HG03575 (cell line): ENCODE measurements at regions not wholly inside any gene's neighbourhood (a gene's known extent, or its start where the extent isn't known, plus 50 kb on each side); places are given as distances from the start of the nearest gene placed in this dataset.
"Not testable (repeated sequence)": the region's sequence is repeated elsewhere in the genome, so short reads cannot be mapped to it uniquely, and the experiment has no call there.

ENCODE experiments used
- ATAC-seq: cut with Tn5 transposase; IDR thresholded peaks from one replicate; pipeline ENCODE4 v1.9.1; 2021; ENCODE audit not compliant: unreplicated experiment, insufficient number of reproducible peaks, low FRiP score; ENCODE audit errors: extremely low read depth

- no peak for ATAC-seq
Observed at GRCh38 chrX:65610481-65610880, 57.0 kb upstream of the MSN start.

- no peak for ATAC-seq
Observed at GRCh38 chrX:65610040-65610439, 57.4 kb upstream of the MSN start.

DNA sequence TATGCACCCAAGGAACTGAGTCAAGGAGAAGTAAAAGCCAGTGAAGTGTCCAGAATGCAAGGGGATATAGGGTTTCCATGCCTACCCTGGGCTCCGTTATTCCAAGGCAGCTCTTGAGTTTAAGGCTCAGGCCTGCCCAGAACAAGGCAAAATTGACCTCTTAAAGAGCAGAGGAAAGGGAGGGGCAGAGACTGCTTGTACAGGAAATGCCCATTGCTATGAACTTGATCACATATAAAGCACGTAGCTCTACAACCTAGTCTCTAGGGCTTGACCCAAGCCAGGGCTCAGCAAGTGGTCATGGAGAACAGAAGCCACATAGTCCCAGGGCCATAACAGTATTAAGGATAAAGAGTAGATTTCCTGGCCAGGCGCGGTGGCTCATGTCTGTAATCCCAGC is 58.2 kb upstream of the MSN start:
- no peak for ATAC-seq

GRCh38 chrX:65608026-65608425 is 59.4 kb upstream of the MSN start:
- ATAC-seq: no peak

GRCh38 chrX:65607070-65607742 is 60.2 kb upstream of the MSN start:
- ATAC-seq: no peak

DNA sequence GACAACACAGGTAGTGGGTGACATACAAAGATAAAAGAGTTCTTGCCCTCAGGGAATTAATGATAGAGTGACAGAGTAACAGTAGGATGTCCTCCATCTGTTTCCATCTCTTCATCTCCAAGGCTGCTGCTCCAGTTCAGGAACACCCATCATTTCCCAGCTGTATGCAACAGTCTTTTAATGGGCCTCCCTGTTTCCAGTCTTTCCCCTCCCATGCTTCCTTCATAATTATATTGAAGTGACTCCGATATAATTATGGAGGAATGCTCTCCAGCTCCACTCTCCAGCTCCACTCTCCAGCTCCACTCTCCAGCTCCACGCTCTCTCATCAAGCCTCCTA is 65.3 kb upstream of the MSN start:
- ATAC-seq: no peak

GRCh38 chrX:65601530-65602220 is 65.8 kb upstream of the MSN start:
- ATAC-seq: no peak

DNA sequence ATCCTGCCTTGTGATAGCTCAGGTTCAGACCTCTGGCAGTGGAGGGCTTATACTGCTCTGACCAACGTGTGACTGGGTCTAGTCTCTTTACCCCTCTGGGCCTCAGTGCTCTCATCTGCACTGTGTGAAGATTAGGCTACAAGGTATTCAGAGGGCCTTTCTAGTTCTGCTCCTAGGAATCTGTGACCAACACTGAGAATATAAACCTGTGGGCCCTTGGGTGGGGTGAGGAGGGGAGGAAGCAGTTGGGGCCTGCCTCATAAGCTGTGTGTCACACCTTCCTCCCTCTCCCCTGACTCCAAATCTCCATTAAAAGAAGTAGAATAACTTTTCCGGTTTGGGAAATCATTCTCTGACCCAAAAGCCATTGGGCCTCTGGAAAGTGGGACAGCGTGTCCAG is 66.3 kb upstream of the MSN start:
- ATAC-seq: no peak

DNA sequence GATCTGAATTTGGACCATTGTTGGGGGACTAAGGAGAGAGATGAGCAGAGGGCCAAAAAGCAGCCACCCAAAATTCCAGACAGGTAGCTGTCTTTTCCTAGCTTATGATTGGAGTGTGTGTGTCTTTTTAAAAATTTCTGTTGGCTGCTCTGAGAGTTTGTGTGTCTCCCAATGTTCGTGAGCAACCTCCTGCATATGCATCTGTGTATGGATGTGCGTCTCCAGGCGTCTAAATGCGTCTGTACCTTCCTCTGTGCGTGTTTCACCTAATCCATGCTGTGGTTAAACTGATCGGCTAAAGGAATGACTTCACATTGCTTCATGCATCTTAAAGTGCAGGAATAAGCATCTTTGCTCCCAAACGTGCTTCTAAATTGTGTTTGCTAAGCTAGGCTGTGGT is 65.5 kb upstream of the LAS1L start:
- ATAC-seq: no peak

DNA sequence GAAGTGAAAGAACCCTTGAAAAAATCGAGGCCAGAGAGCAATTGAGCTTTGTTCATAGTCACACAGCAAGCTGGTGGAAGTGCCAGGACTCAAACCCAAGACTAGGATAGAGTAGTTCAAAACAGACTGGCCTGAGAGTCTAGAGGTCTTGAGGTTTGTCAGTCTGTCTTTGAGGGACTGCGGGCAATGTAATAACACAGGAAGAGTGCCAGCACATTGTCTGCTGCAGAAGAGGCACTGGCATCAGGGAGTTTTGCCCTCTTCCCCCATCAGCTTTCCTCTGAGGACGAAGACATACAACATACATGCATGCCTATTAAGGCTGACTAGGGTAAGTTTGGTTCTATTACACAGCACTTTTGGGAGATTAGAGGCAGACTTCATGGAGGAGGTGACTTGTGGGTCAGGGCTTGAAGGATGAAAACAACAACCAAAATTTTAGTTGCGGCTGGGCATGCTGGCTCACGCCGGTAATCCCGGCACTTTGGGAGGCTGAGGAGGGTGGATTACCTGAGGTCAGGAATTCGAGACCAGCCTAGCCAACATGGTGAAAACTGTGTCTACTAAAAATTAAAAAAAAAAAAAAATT is 64.1 kb upstream of the LAS1L start:
- no peak for ATAC-seq

GRCh38 chrX:65596270-65597034 is 61.9 kb upstream of the LAS1L start:
- no peak for ATAC-seq

GRCh38 chrX:65595460-65595876 is 60.9 kb upstream of the LAS1L start:
- peak; percentile 67 for ATAC-seq

GRCh38 chrX:65591206-65591605 is 56.6 kb upstream of the LAS1L start:
- no peak for ATAC-seq

DNA sequence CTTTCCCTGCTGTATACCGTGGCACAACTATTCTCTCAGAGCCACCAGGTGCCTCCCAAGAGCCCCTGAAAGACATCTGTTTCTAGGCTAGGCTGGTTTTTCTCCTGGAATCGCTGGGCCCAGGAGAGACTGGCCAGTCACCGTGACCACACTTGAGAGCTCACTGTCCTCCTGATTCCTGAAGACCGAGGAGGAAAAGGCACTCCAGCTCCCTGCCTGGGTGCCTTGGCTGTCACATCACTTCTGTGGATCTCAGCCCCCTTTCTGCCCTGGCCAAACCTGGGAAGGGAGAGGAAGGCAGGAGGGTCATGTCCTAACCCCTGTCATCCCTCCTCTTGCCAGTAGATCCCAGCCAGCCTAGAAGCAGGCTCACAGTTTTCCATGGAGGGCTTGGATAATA is 54.7 kb upstream of the LAS1L start:
- no peak for ATAC-seq

GRCh38 chrX:65588795-65589194 is 54.2 kb upstream of the LAS1L start:
- no peak for ATAC-seq

DNA sequence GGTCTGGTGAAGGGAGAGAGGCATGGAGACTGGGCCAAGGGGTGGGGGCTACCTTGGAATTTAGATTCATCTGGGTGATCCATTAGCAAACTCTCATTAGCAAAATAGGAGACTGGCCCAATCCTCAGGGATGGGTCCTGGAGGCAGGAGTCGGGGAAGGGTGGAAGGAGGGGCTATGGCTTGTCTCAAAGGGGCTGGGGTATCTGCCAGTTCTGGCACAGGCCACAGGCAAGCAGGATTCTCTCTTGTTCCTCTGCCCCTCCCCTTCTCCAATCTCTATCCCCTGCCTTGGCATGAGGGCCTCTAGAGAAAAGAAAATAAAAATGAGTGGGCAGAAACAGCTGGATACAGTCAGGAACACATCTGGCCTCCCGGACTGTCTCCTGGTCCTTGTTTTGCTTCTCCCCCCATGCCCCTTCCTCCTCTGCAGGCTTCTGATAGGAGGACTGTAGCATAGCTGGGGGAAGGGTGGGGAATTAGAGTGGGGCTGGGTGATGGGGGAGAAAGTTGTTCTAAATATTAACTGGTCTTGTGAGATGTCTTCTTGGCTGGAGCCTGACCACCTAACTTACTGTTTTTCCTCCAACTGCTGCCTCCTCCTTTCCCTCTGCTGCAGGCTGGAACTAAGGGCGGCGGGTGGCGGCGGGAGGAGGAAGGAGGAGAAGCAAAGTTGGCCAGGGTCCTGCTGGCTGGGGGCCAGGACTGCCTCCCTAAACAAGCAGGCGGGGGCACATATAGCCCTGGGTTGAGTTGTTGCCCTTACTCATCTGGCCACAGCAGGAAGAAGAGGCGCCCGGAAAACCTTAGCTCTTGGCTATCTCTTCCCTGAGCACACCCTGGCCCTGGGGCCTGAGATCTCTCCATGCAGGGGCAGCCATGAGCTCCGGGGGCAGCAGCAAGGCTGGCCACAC is 53.3 kb upstream of the LAS1L start:
- no peak for ATAC-seq

DNA sequence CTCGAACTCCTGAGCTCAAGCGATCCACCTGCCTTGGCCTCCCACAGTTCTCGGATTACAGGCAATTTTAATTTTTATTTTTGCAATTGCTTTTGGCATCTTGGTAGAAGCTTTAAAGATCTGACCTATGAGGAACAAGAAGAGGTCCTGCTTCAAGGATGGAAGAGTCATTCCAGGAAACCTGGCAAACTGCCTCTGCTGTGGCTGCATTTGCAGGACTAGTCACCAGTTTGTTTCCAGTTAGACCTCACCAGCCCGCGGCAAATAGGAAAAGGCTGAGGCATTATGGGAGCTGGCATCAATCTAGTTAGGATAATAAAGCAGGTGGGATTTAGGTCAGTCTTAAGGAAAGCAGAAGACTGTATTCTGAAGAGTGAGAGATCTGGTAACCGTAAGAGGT is 51.9 kb upstream of the LAS1L start:
- ATAC-seq: no peak

GRCh38 chrX:65585226-65585625 is 50.6 kb upstream of the LAS1L start:
- not testable (repeated sequence) for ATAC-seq
